ENCODE measurements at regions not wholly inside any gene's neighbourhood (a gene's known extent, or its start where the extent isn't known, plus 50 kb on each side); places are given as distances from the start of the nearest gene placed in this dataset.
"Not testable (repeated sequence)": the region's sequence is repeated elsewhere in the genome, so short reads cannot be mapped to it uniquely, and the experiment has no call there.

- no peaks in the 10 kb centered on the region for H3K9me3 ChIP-seq (ENCODE audit: control insufficient read depth in 5 of 5, low read length in 5 of 5)
- H3K9ac ChIP-seq (ENCODE audit: low read length in 5 of 5): no peak overlapping the region
- H3K4me1 ChIP-seq (ENCODE audit: control insufficient read depth in 5 of 5, insufficient read depth in 5 of 5, low read length in 5 of 5): peaks cover 0 to 19% (median 16%) of the 10 kb centered on the region in 5 donors
- H3K36me3 ChIP-seq (ENCODE audit: control insufficient read depth in 5 of 5, insufficient read depth in 5 of 5, low read length in 5 of 5): no peaks in the 10 kb centered on the region
- no peak overlapping the region for H3K4me3 ChIP-seq (ENCODE audit: low read depth in 1 of 5, low read length in 5 of 5)
- H3K27me3 ChIP-seq (ENCODE audit: control insufficient read depth in 5 of 5, insufficient read depth in 4 of 5, low read length in 5 of 5): no peaks in the 10 kb centered on the region
- H3K27ac ChIP-seq (ENCODE audit: low read depth, low read length): no peak overlapping the region
Measured at GRCh38 chr1:182172699-182173098, 111.2 kb upstream of the ZNF648 start.

GRCh38 chr1:182170891-182171461 is 109.5 kb upstream of the ZNF648 start:
- Histone ChIP-seq H3K27ac (ENCODE audit: low read depth, low read length) (no peak overlapping the region), H3K27me3 (ENCODE audit: control insufficient read depth in 5 of 5, insufficient read depth in 4 of 5, low read length in 5 of 5) (no peaks in the 10 kb centered on the region), H3K4me1 (ENCODE audit: control insufficient read depth in 5 of 5, insufficient read depth in 5 of 5, low read length in 5 of 5) (peaks cover 0 to 19% (median 16%) of the 10 kb centered on the region in 5 donors), H3K4me3 (ENCODE audit: low read depth in 1 of 5, low read length in 5 of 5) (no peak overlapping the region), H3K36me3 (ENCODE audit: control insufficient read depth in 5 of 5, insufficient read depth in 5 of 5, low read length in 5 of 5) (no peaks in the 10 kb centered on the region), H3K9ac (ENCODE audit: low read length in 5 of 5) (no peak overlapping the region), H3K9me3 (ENCODE audit: control insufficient read depth in 5 of 5, low read length in 5 of 5) (no peaks in the 10 kb centered on the region)

GRCh38 chr1:182169203-182169602 is 107.7 kb upstream of the ZNF648 start:
- peaks cover 0 to 20% (median 17%) of the 10 kb centered on the region in 5 donors for H3K4me1 ChIP-seq (ENCODE audit: control insufficient read depth in 5 of 5, insufficient read depth in 5 of 5, low read length in 5 of 5)
- no peak overlapping the region for H3K27ac ChIP-seq (ENCODE audit: low read depth, low read length)
- H3K4me3 ChIP-seq (ENCODE audit: low read depth in 1 of 5, low read length in 5 of 5): no peak overlapping the region
- H3K27me3 ChIP-seq (ENCODE audit: control insufficient read depth in 5 of 5, insufficient read depth in 4 of 5, low read length in 5 of 5): no peaks in the 10 kb centered on the region
- H3K9ac ChIP-seq (ENCODE audit: low read length in 5 of 5): no peak overlapping the region
- H3K36me3 ChIP-seq (ENCODE audit: control insufficient read depth in 5 of 5, insufficient read depth in 5 of 5, low read length in 5 of 5): no peaks in the 10 kb centered on the region
- H3K9me3 ChIP-seq (ENCODE audit: control insufficient read depth in 5 of 5, low read length in 5 of 5): no peaks in the 10 kb centered on the region

- Histone ChIP-seq H3K9me3 (ENCODE audit: control insufficient read depth in 5 of 5, low read length in 5 of 5) (no peaks in the 10 kb centered on the region), H3K27me3 (ENCODE audit: control insufficient read depth in 5 of 5, insufficient read depth in 4 of 5, low read length in 5 of 5) (no peaks in the 10 kb centered on the region), H3K36me3 (ENCODE audit: control insufficient read depth in 5 of 5, insufficient read depth in 5 of 5, low read length in 5 of 5) (no peaks in the 10 kb centered on the region), H3K9ac (ENCODE audit: low read length in 5 of 5) (no peak overlapping the region), H3K27ac (ENCODE audit: low read depth, low read length) (no peak overlapping the region), H3K4me1 (ENCODE audit: control insufficient read depth in 5 of 5, insufficient read depth in 5 of 5, low read length in 5 of 5) (peaks cover 8 to 26% (median 23%) of the 10 kb centered on the region in 5 donors), H3K4me3 (ENCODE audit: low read depth in 1 of 5, low read length in 5 of 5) (no peak overlapping the region)
Measured at GRCh38 chr1:182166750-182167149, 105.2 kb upstream of the ZNF648 start.

- Histone ChIP-seq H3K9me3 (ENCODE audit: control insufficient read depth in 5 of 5, low read length in 5 of 5) (no peaks in the 10 kb centered on the region), H3K4me1 (ENCODE audit: control insufficient read depth in 5 of 5, insufficient read depth in 5 of 5, low read length in 5 of 5) (peaks cover 8 to 26% (median 23%) of the 10 kb centered on the region in 5 donors), H3K27me3 (ENCODE audit: control insufficient read depth in 5 of 5, insufficient read depth in 4 of 5, low read length in 5 of 5) (no peaks in the 10 kb centered on the region), H3K36me3 (ENCODE audit: control insufficient read depth in 5 of 5, insufficient read depth in 5 of 5, low read length in 5 of 5) (no peaks in the 10 kb centered on the region), H3K9ac (ENCODE audit: low read length in 5 of 5) (no peak overlapping the region), H3K27ac (ENCODE audit: low read depth, low read length) (no peak overlapping the region), H3K4me3 (ENCODE audit: low read depth in 1 of 5, low read length in 5 of 5) (no peak overlapping the region)
Measured at GRCh38 chr1:182166321-182166720, 104.8 kb upstream of the ZNF648 start.

GRCh38 chr1:182164273-182164672 is 102.8 kb upstream of the ZNF648 start:
- Histone ChIP-seq H3K4me3 (ENCODE audit: low read depth in 1 of 5, low read length in 5 of 5) (no peak overlapping the region), H3K27ac (ENCODE audit: low read depth, low read length) (peak overlapping the region; percentile 57), H3K4me1 (ENCODE audit: control insufficient read depth in 5 of 5, insufficient read depth in 5 of 5, low read length in 5 of 5) (peaks cover 8 to 20% (median 17%) of the 10 kb centered on the region in 5 donors), H3K9me3 (ENCODE audit: control insufficient read depth in 5 of 5, low read length in 5 of 5) (peaks cover 0 to 3% (median 0%) of the 10 kb centered on the region in 5 donors), H3K9ac (ENCODE audit: low read length in 5 of 5) (no peak overlapping the region), H3K36me3 (ENCODE audit: control insufficient read depth in 5 of 5, insufficient read depth in 5 of 5, low read length in 5 of 5) (no peaks in the 10 kb centered on the region), H3K27me3 (ENCODE audit: control insufficient read depth in 5 of 5, insufficient read depth in 4 of 5, low read length in 5 of 5) (no peaks in the 10 kb centered on the region)

- H3K27me3 ChIP-seq (ENCODE audit: control insufficient read depth in 5 of 5, insufficient read depth in 4 of 5, low read length in 5 of 5): no peaks in the 10 kb centered on the region
- peaks cover 8 to 16% (median 13%) of the 10 kb centered on the region in 5 donors for H3K4me1 ChIP-seq (ENCODE audit: control insufficient read depth in 5 of 5, insufficient read depth in 5 of 5, low read length in 5 of 5)
- peak overlapping the region; percentile 57 for H3K27ac ChIP-seq (ENCODE audit: low read depth, low read length)
- peaks cover 0 to 6% (median 0%) of the 10 kb centered on the region in 5 donors for H3K9me3 ChIP-seq (ENCODE audit: control insufficient read depth in 5 of 5, low read length in 5 of 5)
- no peak overlapping the region for H3K9ac ChIP-seq (ENCODE audit: low read length in 5 of 5)
- no peaks in the 10 kb centered on the region for H3K36me3 ChIP-seq (ENCODE audit: control insufficient read depth in 5 of 5, insufficient read depth in 5 of 5, low read length in 5 of 5)
- H3K4me3 ChIP-seq (ENCODE audit: low read depth in 1 of 5, low read length in 5 of 5): no peak overlapping the region
Measured at GRCh38 chr1:182163821-182164223, 102.3 kb upstream of the ZNF648 start.

GRCh38 chr1:182159443-182159842 is 97.9 kb upstream of the ZNF648 start:
- Histone ChIP-seq H3K27me3 (ENCODE audit: control insufficient read depth in 5 of 5, insufficient read depth in 4 of 5, low read length in 5 of 5) (no peaks in the 10 kb centered on the region), H3K4me1 (ENCODE audit: control insufficient read depth in 5 of 5, insufficient read depth in 5 of 5, low read length in 5 of 5) (peaks cover 8 to 14% (median 11%) of the 10 kb centered on the region in 5 donors), H3K9me3 (ENCODE audit: control insufficient read depth in 5 of 5, low read length in 5 of 5) (peaks cover 0 to 6% (median 0%) of the 10 kb centered on the region in 5 donors), H3K9ac (ENCODE audit: low read length in 5 of 5) (no peak overlapping the region), H3K4me3 (ENCODE audit: low read depth in 1 of 5, low read length in 5 of 5) (no peak overlapping the region), H3K36me3 (ENCODE audit: control insufficient read depth in 5 of 5, insufficient read depth in 5 of 5, low read length in 5 of 5) (no peaks in the 10 kb centered on the region), H3K27ac (ENCODE audit: low read depth, low read length) (no peak overlapping the region)

- no peaks in the 10 kb centered on the region for H3K4me1 ChIP-seq (ENCODE audit: control insufficient read depth in 5 of 5, insufficient read depth in 5 of 5, low read length in 5 of 5)
- H3K36me3 ChIP-seq (ENCODE audit: control insufficient read depth in 5 of 5, insufficient read depth in 5 of 5, low read length in 5 of 5): no peaks in the 10 kb centered on the region
- H3K9ac ChIP-seq (ENCODE audit: low read length in 5 of 5): no peak overlapping the region
- H3K4me3 ChIP-seq (ENCODE audit: low read depth in 1 of 5, low read length in 5 of 5): no peak overlapping the region
- peaks cover 0 to 6% (median 0%) of the 10 kb centered on the region in 5 donors for H3K9me3 ChIP-seq (ENCODE audit: control insufficient read depth in 5 of 5, low read length in 5 of 5)
- H3K27me3 ChIP-seq (ENCODE audit: control insufficient read depth in 5 of 5, insufficient read depth in 4 of 5, low read length in 5 of 5): no peaks in the 10 kb centered on the region
- no peak overlapping the region for H3K27ac ChIP-seq (ENCODE audit: low read depth, low read length)
Measured at GRCh38 chr1:182157187-182157586, 95.7 kb upstream of the ZNF648 start.

- not testable (repeated sequence) for H3K9ac ChIP-seq (ENCODE audit: low read length in 5 of 5); H3K4me1 ChIP-seq (ENCODE audit: control insufficient read depth in 5 of 5, insufficient read depth in 5 of 5, low read length in 5 of 5); H3K27me3 ChIP-seq (ENCODE audit: control insufficient read depth in 5 of 5, insufficient read depth in 4 of 5, low read length in 5 of 5); H3K9me3 ChIP-seq (ENCODE audit: control insufficient read depth in 5 of 5, low read length in 5 of 5); H3K4me3 ChIP-seq (ENCODE audit: low read depth in 1 of 5, low read length in 5 of 5); H3K27ac ChIP-seq (ENCODE audit: low read depth, low read length); H3K36me3 ChIP-seq (ENCODE audit: control insufficient read depth in 5 of 5, insufficient read depth in 5 of 5, low read length in 5 of 5)
Measured at GRCh38 chr1:182154425-182154824, 92.9 kb upstream of the ZNF648 start.

Data from subcutaneous abdominal adipose tissue (tissue), 5 donors.